Body of pancreas (tissue), 4 donors: ENCODE measurements at regions not wholly inside any gene's neighbourhood (a gene's known extent, or its start where the extent isn't known, plus 50 kb on each side); places are given as distances from the start of the nearest gene placed in this dataset.
"Not testable (repeated sequence)": the region's sequence is repeated elsewhere in the genome, so short reads cannot be mapped to it uniquely, and the experiment has no call there.

Experiments used
- CTCF ChIP-seq, 7 experiments: fragments of 450-650 bp in 4 of 7; fragments of 200-600 bp in 3 of 7; sonication (generic) in 3 of 7; IDR thresholded peaks; one replicate each; pipeline ENCODE4 v1.5.1; 2016 to 2019; ENCODE audit warnings: antibody characterized with exemption in 7 of 7
- POLR2A ChIP-seq, 3 donors: fragments of 450-650 bp; IDR thresholded peaks; one replicate each; pipeline ENCODE4 v1.6.1; 2016; ENCODE audit warnings: antibody characterized with exemption in 3 of 3, mild to moderate bottlenecking in 2 of 3

GRCh38 chrX:129255516-129255915 is 267.8 kb downstream of the SMARCA1 start:
- not testable (repeated sequence) for TF ChIP-seq CTCF, POLR2A (IDR thresholded peaks at IDR 0.05)
